Uterus (tissue), 2 donors: ENCODE measurements at regions not wholly inside any gene's neighbourhood (a gene's known extent, or its start where the extent isn't known, plus 50 kb on each side); places are given as distances from the start of the nearest gene placed in this dataset.

ENCODE experiments used
- CTCF ChIP-seq, 4 experiments: fragments of 200-600 bp in 2 of 4; fragments of 450-650 bp in 2 of 4; sonication (generic) in 2 of 4; IDR thresholded peaks; one replicate each; pipeline ENCODE4 v1.5.1; 2016 to 2019; ENCODE audit warnings: antibody characterized with exemption in 4 of 4, mild to moderate bottlenecking in 2 of 4, moderate library complexity in 1 of 4
- POLR2A ChIP-seq, 2 donors: fragments of 450-650 bp; IDR thresholded peaks; one replicate each; pipeline ENCODE4 v1.6.1; 2016; ENCODE audit warnings: antibody characterized with exemption in 2 of 2, mild to moderate bottlenecking in 1 of 2, moderate library complexity in 1 of 2

DNA sequence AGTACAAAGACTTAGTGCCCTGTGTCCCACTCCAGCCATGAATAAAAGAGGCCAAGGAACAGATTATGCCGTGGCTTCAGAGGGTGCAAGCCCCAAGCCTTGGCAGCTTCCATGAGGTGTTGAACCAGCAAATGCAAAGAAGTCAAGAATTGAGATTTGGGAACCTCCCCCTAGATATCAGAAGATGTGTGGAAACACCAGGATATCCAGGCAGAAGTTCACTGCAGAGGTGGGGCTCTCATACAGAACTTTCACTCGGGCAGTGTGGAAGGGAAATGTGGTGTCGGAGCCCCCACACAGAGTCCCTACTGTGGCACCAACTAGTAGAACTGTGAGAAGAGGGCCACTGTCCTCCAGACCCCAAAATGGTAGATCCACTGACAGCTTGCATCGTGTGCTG is 2421.4 kb downstream of the PCDH9 start:
- no peak for TF ChIP-seq CTCF (IDR thresholded peaks at IDR 0.05)
- TF ChIP-seq POLR2A (IDR thresholded peaks at IDR 0.05) = no peak
